ENCODE measurements at regions not wholly inside any gene's neighbourhood (a gene's known extent, or its start where the extent isn't known, plus 50 kb on each side); places are given as distances from the start of the nearest gene placed in this dataset.
"Not testable (repeated sequence)": the region's sequence is repeated elsewhere in the genome, so short reads cannot be mapped to it uniquely, and the experiment has no call there.

DNA sequence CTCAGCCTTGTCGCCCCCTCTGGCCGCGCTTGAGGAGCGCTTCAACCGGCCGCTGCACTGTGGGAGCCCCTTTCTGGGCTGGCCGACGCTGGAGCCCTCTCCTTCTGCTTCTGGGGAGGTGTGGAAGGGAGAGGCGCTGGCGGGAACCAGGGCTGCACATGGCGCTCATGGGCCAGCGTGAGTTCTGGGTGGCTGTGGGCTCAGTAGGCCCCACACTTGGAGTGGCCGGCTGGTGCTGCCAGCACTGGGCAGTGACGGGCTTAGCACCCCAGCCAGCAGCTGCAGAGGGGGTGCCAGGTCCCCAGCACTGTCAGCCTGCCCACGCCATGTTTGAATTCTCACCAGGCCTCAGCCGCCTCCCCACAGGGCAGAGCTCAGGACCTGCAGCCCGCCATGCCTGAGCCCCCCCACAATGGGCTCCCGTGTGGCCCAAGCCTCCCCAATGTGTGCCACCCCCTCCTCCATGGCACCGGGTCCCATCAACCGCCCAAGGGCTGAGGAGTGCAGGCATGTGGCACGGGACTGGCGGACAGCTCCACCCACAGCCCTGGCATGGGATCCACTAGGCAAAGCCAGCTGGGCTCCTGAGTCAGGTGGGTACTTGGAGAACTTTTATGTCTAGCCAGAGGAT is 615.2 kb downstream of the TRIML1 start:
- Histone ChIP-seq H3K36me3 (replicated peaks) (no peaks in the 10 kb centered on the region), H3K4me1 (no peaks in the 10 kb centered on the region), H3K4me3 (no peak overlapping the region), H3K27me3 (ENCODE audit: low read depth) (no peaks in the 10 kb centered on the region), H3K9me3 (no peaks in the 10 kb centered on the region)
- in situ Hi-C loops (cut with MboI; ENCODE audit: low sequenced_read_pairs): no loop called here
- no peak for DNase-seq (ENCODE audit: low spot score in 2 of 2)

- Histone ChIP-seq H3K4me1 (no peaks in the 10 kb centered on the region), H3K4me3 (no peak overlapping the region), H3K36me3 (replicated peaks) (no peaks in the 10 kb centered on the region), H3K27me3 (ENCODE audit: low read depth) (no peaks in the 10 kb centered on the region), H3K9me3 (no peaks in the 10 kb centered on the region)
- in situ Hi-C loops (cut with MboI; ENCODE audit: low sequenced_read_pairs): no loop called here
- DNase-seq (ENCODE audit: low spot score in 2 of 2): no peak
These were observed 628.3 kb downstream of the TRIML1 start for GRCh38 chr4:188767496-188767895.

- in situ Hi-C loops (cut with MboI; ENCODE audit: low sequenced_read_pairs): no loop called here
- no peak for DNase-seq (ENCODE audit: low spot score in 2 of 2)
- H3K4me1 ChIP-seq: no peaks in the 10 kb centered on the region
- no peaks in the 10 kb centered on the region for H3K36me3 ChIP-seq (replicated peaks)
- no peaks in the 10 kb centered on the region for H3K27me3 ChIP-seq (ENCODE audit: low read depth)
- H3K4me3 ChIP-seq: no peak overlapping the region
- no peaks in the 10 kb centered on the region for H3K9me3 ChIP-seq
These were observed 639.7 kb downstream of the TRIML1 start for GRCh38 chr4:188778905-188779304.

- no peak for DNase-seq (ENCODE audit: low spot score in 2 of 2)
- H3K36me3 ChIP-seq (replicated peaks): no peaks in the 10 kb centered on the region
- no peak overlapping the region for H3K4me3 ChIP-seq
- no peaks in the 10 kb centered on the region for H3K27me3 ChIP-seq (ENCODE audit: low read depth)
- H3K4me1 ChIP-seq: no peaks in the 10 kb centered on the region
- H3K9me3 ChIP-seq: no peaks in the 10 kb centered on the region
- in situ Hi-C loops (cut with MboI; ENCODE audit: low sequenced_read_pairs): no loop called here
These were observed 640.3 kb downstream of the TRIML1 start for GRCh38 chr4:188779581-188779980.

GRCh38 chr4:188780028-188780427 is 640.8 kb downstream of the TRIML1 start:
- Histone ChIP-seq H3K9me3 (no peaks in the 10 kb centered on the region), H3K4me1 (no peaks in the 10 kb centered on the region), H3K36me3 (replicated peaks) (no peaks in the 10 kb centered on the region), H3K4me3 (no peak overlapping the region), H3K27me3 (ENCODE audit: low read depth) (no peaks in the 10 kb centered on the region)
- no peak for DNase-seq (ENCODE audit: low spot score in 2 of 2)
- in situ Hi-C loops (cut with MboI; ENCODE audit: low sequenced_read_pairs): no loop called here

DNA sequence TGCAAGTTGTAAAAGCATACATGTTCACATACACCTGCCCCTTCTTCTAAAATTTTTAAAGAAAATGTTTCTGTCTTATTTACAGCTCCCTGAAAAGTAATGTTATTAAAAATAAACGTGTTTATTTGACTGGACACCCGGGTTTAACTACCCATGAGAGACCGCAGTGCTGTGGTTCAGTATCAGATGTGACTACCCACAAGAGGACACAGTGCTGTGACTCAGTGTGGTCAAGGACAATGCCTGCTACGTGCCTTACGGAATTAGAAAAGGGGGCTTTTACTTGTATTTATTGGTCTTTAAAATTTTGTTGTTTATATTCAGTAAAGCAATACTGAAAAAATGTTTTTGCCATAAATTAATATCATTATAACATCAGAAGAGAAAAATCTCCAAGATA is 641.4 kb downstream of the TRIML1 start:
- no peaks in the 10 kb centered on the region for H3K9me3 ChIP-seq
- H3K4me3 ChIP-seq: no peak overlapping the region
- DNase-seq (ENCODE audit: low spot score in 2 of 2): no peak
- no peaks in the 10 kb centered on the region for H3K4me1 ChIP-seq
- no peaks in the 10 kb centered on the region for H3K27me3 ChIP-seq (ENCODE audit: low read depth)
- H3K36me3 ChIP-seq (replicated peaks): no peaks in the 10 kb centered on the region
- in situ Hi-C loops (cut with MboI; ENCODE audit: low sequenced_read_pairs): no loop called here

DNA sequence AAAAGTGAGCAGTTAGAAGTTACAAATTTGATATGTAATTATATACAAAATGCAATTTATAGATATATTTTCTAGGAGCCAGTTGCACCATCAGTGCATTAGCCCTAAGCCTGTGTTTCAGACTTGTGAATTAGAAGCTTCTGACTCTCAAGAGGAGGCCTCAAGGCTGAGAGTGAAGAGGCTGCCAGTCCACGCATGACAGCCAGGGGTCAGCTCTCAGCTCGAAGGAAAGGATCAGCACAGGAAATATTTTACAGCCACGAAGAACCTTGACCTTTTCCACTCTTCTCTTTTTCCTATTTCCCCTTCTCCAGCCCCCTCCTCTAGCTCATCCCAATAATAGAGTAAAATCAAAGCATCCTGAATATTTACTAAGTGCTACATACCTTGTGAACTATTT is 642.4 kb downstream of the TRIML1 start:
- in situ Hi-C loops (cut with MboI; ENCODE audit: low sequenced_read_pairs): no loop called here
- no peak overlapping the region for H3K4me3 ChIP-seq
- H3K4me1 ChIP-seq: no peaks in the 10 kb centered on the region
- no peaks in the 10 kb centered on the region for H3K36me3 ChIP-seq (replicated peaks)
- H3K9me3 ChIP-seq: no peaks in the 10 kb centered on the region
- peak in 1 of 2 experiments; percentile 47 for DNase-seq (ENCODE audit: low spot score in 2 of 2)
- no peaks in the 10 kb centered on the region for H3K27me3 ChIP-seq (ENCODE audit: low read depth)

- H3K9me3 ChIP-seq: no peaks in the 10 kb centered on the region
- no peaks in the 10 kb centered on the region for H3K27me3 ChIP-seq (ENCODE audit: low read depth)
- in situ Hi-C loops (cut with MboI; ENCODE audit: low sequenced_read_pairs): no loop called here
- no peak for DNase-seq (ENCODE audit: low spot score in 2 of 2)
- H3K4me3 ChIP-seq: no peak overlapping the region
- no peaks in the 10 kb centered on the region for H3K36me3 ChIP-seq (replicated peaks)
- no peaks in the 10 kb centered on the region for H3K4me1 ChIP-seq
These were observed 643.9 kb downstream of the TRIML1 start for GRCh38 chr4:188783175-188783574.

GRCh38 chr4:188783606-188784160 is 644.4 kb downstream of the TRIML1 start:
- Histone ChIP-seq H3K9me3 (no peaks in the 10 kb centered on the region), H3K4me1 (no peaks in the 10 kb centered on the region), H3K4me3 (no peak overlapping the region), H3K27me3 (ENCODE audit: low read depth) (no peaks in the 10 kb centered on the region), H3K36me3 (replicated peaks) (no peaks in the 10 kb centered on the region)
- peak in 1 of 2 experiments; percentile 14 for DNase-seq (ENCODE audit: low spot score in 2 of 2)
- in situ Hi-C loops (cut with MboI; ENCODE audit: low sequenced_read_pairs): no loop called here

- H3K9me3 ChIP-seq; in situ Hi-C loops (cut with MboI; ENCODE audit: low sequenced_read_pairs); DNase-seq (ENCODE audit: low spot score in 2 of 2); H3K4me3 ChIP-seq; H3K4me1 ChIP-seq; H3K27me3 ChIP-seq (ENCODE audit: low read depth); H3K36me3 ChIP-seq (replicated peaks): not testable (repeated sequence)
These were observed 657.4 kb downstream of the TRIML1 start for GRCh38 chr4:188796600-188796999.

- H3K36me3 ChIP-seq (replicated peaks); H3K4me1 ChIP-seq; H3K4me3 ChIP-seq; H3K27me3 ChIP-seq (ENCODE audit: low read depth); in situ Hi-C loops (cut with MboI; ENCODE audit: low sequenced_read_pairs); H3K9me3 ChIP-seq; DNase-seq (ENCODE audit: low spot score in 2 of 2): not testable (repeated sequence)
These were observed 657.8 kb downstream of the TRIML1 start for GRCh38 chr4:188797011-188797410.

DNA sequence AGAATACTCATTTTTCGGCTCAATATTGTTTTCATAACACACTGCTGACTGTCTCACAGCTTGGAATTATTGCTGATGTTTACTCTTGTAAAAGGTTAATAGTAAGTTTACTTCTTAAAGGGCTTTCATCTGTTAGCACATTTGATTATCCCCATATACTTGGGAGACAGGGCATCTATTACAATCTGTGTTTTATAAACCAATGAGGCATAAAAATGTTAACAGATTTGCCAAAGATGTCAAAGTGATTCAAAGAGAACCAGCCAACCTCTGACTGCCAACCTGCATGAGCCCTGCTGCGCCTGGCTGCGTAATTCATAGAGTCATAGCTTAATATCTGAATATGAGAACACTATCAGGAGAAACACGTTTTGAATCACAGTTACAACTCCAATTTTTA is 665.6 kb downstream of the TRIML1 start:
- H3K27me3 ChIP-seq (ENCODE audit: low read depth): no peaks in the 10 kb centered on the region
- DNase-seq (ENCODE audit: low spot score in 2 of 2): no peak
- in situ Hi-C loops (cut with MboI; ENCODE audit: low sequenced_read_pairs): no loop called here
- H3K36me3 ChIP-seq (replicated peaks): no peaks in the 10 kb centered on the region
- H3K4me1 ChIP-seq: no peaks in the 10 kb centered on the region
- no peak overlapping the region for H3K4me3 ChIP-seq
- H3K9me3 ChIP-seq: no peaks in the 10 kb centered on the region

DNA sequence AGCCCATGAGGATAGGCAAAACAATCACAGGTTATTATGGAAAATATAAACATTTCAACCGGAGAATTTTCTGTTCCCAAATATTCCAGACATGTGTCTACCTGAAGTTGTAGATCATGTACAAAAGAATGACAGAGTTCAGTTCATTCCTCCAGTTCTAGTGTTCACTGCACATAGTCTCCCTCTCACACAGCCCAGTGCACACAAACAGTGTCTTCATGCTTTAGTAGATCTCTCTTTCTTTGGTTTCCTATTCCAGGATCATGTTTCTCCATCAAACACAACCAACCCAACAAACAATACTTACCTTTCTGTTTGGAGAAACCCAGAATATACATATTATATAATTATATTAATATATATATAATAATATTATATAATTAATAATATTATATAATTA is 671.9 kb downstream of the TRIML1 start:
- in situ Hi-C loops (cut with MboI; ENCODE audit: low sequenced_read_pairs): no loop called here
- DNase-seq (ENCODE audit: low spot score in 2 of 2): no peak

DNA sequence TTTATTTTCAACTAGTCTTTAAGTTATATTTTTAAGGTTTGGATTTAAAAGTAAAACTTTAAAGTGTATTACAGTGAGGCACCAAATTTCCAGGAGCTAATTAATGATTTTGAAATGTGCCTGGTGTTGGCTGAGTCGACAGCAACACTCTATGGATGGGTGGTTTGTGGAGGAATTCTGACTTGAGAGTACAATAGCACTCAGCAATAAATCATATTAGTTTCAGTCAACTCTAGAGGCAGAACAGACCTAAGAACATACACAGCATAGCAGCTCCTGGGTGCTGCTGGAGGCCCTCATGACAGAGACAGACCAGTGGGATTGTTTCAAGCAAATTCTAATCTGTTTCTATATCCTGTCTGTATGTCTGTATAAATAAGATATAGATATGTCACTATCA is 673.4 kb downstream of the TRIML1 start:
- Histone ChIP-seq H3K9me3 (no peaks in the 10 kb centered on the region), H3K4me1 (no peaks in the 10 kb centered on the region), H3K4me3 (no peak overlapping the region), H3K27me3 (ENCODE audit: low read depth) (no peaks in the 10 kb centered on the region), H3K36me3 (replicated peaks) (no peaks in the 10 kb centered on the region)
- DNase-seq (ENCODE audit: low spot score in 2 of 2): no peak
- in situ Hi-C loops (cut with MboI; ENCODE audit: low sequenced_read_pairs): no loop called here

More for the DNA sequence above, 671.9 kb downstream of the TRIML1 start:
- no peak overlapping the region for H3K4me3 ChIP-seq
- H3K4me1 ChIP-seq: no peaks in the 10 kb centered on the region
- no peaks in the 10 kb centered on the region for H3K36me3 ChIP-seq (replicated peaks)
- no peaks in the 10 kb centered on the region for H3K27me3 ChIP-seq (ENCODE audit: low read depth)
- no peaks in the 10 kb centered on the region for H3K9me3 ChIP-seq

GRCh38 chr4:188818300-188818699 is 679.1 kb downstream of the TRIML1 start:
- no peak for DNase-seq (ENCODE audit: low spot score in 2 of 2)
- no peaks in the 10 kb centered on the region for H3K36me3 ChIP-seq (replicated peaks)
- H3K4me3 ChIP-seq: no peak overlapping the region
- in situ Hi-C loops (cut with MboI; ENCODE audit: low sequenced_read_pairs): no loop called here
- no peaks in the 10 kb centered on the region for H3K27me3 ChIP-seq (ENCODE audit: low read depth)
- H3K9me3 ChIP-seq: no peaks in the 10 kb centered on the region
- H3K4me1 ChIP-seq: no peaks in the 10 kb centered on the region
